Urothelium cell line (cell line): ENCODE measurements at regions not wholly inside any gene's neighbourhood (a gene's known extent, or its start where the extent isn't known, plus 50 kb on each side); places are given as distances from the start of the nearest gene placed in this dataset.
"Not testable (repeated sequence)": the region's sequence is repeated elsewhere in the genome, so short reads cannot be mapped to it uniquely, and the experiment has no call there.

Experiments used
- DNase-seq: peaks from one replicate; pipeline ENCODE4 v3.0.0; 2011; ENCODE audit warnings: low spot score, mixed read lengths
- FAIRE-seq: peaks from 2 replicates; lab custom pipeline; 2011; peaks lifted over from hg19 to GRCh38; lab: Jason Lieb, UNC

DNA sequence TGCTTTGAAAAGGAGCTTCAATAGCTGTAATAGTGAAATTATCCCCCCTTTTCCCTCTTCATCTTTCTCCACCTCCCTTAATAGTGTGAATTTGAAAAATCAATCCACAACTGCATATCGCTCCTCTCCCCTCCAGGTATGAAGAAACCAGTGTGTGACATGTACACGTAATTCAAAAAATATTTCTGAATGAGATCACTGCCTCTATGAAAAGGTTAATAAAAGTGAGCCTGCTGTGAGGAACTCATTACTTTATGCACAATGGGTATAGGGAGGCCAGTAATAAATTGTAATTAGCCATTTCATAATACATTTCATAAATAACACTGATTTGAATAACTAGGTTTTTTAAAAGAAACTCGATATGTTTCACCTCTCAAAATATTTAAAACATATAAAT, 209.0 kb upstream of the KYNU start:
- DNase-seq (peak; percentile 17), FAIRE-seq (no peak)

DNA sequence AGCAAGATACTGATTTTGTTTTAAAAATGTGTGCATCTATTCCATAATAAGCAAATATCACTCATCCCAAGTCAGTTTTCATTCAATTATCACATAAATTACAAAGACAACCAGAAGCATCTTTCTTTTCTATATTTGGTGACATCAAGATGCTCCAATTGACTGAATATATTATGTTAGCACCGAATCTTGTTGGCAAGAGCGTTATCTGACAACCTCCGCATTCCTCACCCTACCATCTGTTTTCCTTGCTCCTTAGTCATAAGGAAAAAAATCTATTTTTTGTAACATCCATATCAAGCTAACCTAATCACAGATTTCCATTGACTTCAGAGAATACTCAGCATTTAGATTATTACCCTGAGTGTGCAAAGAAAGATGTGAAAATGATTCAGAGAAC, 212.2 kb upstream of the KYNU start:
- DNase-seq (no peak), FAIRE-seq (no peak)

DNA sequence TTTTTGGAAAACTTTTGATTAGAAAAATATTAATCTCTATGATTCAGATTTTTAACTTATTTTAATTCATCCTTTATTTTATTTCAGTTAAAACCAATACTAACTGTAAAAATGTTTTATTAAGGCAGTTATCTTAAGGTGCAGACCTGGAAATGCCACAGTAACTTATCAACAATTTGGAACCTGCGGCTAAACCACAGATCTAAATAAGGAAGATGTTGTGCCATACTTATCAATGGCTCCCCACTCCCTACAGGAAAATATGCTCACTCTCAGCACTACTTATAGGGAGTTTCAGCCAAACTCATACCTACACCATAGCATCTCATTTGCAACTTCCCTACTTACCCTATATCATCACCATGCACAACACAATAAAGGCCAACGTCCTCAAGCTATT, 226.9 kb upstream of the KYNU start:
- no peak for FAIRE-seq

DNA sequence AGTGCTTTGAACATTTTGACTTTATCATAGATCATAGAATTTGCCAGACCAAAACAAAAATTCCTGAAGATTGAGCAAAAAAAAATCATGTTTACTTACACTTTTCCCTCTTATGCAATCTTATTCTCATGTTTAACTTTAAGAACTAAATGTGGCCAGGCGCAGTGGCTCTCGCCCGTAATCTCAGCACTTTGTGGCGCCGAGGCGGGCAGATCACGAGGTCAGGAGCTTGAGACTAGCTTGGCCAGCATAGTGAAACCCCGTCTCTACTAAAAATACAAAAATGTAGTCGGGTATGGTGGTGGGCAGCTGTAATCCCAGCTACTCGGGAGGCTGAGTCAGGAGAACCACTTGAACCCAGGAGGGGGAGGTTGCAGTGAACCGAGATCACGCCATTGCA, 227.9 kb upstream of the KYNU start:
- no peak for FAIRE-seq
- no peak for DNase-seq

More for the DNA sequence above, 226.9 kb upstream of the KYNU start:
- no peak for DNase-seq

DNA sequence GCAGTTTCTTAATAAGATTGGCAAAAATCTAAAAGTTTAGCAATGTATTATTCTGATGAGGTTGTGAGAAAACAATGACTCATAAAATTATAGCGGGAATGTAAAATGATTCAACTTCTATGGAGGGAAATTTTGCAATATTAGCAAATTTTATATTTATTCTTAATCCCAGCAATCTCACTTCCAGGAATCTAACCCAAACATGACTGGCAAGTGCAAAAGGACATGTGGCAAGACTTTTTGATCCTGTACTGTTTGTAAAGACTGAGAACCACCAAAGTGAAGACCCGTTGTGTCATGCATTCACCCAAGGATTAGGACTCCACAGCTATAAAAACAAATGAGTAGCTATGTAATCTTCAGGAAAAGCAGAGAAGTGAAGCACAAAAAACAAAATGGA, 234.8 kb upstream of the KYNU start:
- FAIRE-seq (no peak), DNase-seq (no peak)

DNA sequence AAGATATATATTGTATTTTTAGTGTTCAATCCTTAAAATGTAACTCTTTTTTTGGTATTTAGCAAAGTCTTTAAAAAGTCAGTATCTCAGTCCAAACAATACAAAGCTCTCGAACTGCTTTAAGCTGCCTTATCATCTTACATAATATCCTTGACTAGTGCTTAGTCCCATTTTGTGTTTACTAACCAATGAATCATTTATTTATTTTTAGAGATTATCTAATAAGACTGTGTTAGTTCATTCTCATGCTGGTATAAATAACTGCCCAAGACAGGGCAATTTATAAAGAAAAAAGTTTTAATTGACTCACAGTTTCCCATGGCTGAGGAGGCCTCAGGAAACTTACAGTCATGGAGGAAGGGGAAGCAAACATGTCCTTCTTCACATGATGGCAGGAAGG, 248.3 kb upstream of the KYNU start:
- FAIRE-seq (no peak), DNase-seq (no peak)

DNA sequence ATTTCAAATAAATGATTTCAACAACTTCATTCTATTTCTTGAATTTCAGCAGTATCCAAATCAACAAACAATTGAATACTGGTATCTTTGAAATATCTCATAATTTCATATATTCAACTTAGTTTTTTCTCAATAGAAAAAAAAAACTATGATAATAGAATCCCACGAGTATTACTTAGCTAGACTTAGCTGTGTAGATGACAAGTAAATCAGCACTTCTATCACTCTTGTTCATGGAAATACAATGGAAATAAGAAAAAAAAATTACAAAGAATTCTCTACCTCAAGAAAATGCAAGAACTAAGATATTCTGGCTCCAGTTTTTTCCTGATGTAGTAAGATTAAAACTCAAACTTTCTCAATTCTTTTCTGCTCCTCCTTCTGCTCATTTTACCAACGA, 256.2 kb upstream of the KYNU start:
- DNase-seq (no peak), FAIRE-seq (no peak)

DNA sequence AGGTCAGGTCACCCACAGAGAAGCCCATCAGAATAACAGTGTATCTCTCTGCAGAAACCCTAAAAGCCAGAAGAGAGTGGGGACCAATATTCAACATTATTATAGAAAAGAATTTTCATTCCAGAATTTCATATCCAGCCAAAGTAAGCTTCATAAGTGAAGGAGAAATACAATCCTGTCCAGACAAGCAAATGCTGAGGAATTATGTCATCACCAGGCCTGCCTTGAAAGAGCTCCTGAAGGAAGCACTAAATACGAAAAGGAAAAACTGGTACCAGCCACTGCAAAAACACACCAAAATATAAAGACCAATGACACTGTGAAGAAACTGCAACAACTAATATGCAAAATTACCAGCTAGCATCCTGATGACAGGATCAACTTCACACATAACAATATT, 260.0 kb upstream of the KYNU start:
- FAIRE-seq: no peak

DNA sequence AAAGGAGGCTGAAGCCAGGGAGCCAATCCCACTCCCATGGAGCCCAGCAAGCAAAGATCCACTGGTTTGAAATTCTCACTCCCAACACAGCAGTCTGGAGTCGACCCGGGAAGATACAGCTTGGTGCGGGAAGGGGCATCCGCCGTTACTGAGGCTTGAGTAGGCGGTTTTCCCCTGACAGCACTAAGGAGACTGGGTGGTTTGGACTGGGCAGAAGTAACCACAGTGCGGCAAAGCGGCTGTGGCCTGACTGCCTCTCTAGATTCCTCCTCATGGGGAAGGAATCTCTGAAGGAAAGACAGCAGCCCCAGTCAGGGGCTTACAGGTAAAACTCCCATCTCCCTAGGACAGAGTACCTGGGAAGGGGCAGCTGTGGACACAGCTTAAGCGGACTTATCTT, 261.6 kb upstream of the KYNU start:
- FAIRE-seq (no peak), DNase-seq (no peak)

More for the DNA sequence above, 260.0 kb upstream of the KYNU start:
- DNase-seq: no peak

DNA sequence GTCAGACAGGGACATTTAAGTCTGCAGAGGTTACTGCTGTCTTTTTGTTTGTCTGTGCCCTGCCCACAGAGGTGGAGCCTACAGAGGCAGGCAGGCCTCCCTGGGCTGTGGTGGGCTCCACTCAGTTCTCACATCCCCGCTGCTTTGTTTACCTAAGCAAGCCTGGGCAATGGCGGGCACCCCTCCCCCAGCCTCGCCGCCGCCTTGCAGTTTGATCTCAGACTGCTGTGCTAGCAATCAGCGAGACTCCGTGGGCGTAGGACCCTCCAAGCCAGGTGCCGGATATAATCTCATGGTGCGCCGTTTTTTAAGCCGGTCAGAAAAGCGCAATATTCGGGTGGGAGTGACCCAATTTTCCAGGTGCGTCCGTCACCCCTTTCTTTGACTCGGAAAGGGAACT, 264.3 kb upstream of the KYNU start:
- DNase-seq, FAIRE-seq: not testable (repeated sequence)

DNA sequence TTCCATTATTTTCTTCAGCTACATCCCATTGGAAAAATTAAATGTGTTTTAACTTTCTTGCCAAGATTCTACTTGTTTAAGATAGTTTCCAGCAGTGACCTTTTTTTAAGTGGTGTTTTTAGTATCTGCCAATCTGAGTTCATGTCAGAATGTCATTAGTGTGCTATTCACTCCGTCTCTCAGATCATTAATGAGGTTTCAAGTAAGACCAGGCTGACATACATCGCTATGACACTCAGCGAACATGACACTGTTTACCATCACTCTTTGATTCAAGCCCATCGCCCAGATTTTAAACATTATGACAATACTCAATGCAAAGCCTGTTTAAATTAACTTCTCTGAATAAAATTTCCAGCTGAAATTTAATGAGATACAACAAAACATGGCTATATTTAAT, 272.0 kb upstream of the KYNU start:
- DNase-seq: no peak
- FAIRE-seq: no peak

DNA sequence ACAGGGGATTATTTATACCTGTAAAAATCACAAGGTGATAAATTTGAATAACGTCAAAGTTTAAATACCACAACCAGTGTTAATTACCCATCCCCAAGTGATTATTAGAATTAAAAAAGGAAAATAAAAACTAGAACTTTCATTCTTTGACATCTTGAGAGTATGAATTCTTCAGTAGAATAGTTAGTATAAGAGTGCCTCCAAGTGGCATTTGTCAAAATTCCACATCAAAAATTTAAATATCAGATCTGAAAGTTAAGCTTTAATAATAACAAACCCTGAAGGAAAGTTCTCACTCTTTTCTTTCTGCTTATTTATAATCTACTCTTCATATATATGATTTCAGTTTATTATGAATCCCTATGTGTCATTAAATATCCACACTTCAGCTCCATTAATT, 273.7 kb upstream of the KYNU start:
- DNase-seq (no peak), FAIRE-seq (no peak)

DNA sequence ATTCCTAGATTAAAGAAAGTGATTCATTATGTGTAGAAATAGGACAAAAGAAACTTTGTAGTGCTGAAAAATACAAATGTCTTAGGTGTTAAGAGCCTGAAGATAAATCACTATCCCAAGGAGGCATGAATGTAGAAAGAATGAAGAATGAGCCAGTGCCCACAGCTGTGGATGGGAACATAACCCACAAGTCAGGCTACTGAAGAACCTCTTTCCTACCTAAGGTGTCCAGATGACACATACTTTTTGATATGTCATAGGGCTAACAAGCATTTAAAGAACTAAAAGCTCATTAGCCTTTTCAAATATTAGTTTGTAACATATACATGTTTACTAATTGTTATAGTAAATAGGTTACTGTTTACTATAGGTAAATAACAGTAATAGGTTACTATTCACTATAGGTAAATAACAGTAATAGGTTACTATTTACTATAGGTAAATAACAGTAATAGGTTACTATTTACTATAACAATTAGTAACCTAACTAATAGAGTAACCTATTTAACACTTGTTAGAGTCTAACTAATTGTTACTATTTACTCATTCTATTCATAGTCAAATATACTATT, 275.0 kb upstream of the KYNU start:
- DNase-seq (no peak), FAIRE-seq (no peak)

DNA sequence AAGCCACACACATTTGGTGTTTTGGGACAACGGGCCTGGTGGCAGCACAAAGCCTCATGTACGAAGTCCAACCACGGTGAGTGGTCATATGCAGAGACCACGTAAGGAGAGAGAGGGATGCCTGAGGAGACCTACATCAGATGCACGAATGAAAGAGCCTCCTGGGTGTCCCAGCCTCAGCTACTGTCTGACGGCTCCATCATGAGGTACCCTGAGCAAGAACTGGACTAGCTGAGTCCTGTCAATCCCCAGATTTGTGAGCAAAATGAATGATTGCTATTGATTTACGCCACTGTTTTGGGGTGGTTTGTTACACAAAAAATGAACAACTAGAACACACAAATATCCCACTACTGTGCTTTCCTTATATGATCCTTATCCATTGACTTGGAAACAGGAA, 275.7 kb upstream of the KYNU start:
- DNase-seq (no peak), FAIRE-seq (no peak)

DNA sequence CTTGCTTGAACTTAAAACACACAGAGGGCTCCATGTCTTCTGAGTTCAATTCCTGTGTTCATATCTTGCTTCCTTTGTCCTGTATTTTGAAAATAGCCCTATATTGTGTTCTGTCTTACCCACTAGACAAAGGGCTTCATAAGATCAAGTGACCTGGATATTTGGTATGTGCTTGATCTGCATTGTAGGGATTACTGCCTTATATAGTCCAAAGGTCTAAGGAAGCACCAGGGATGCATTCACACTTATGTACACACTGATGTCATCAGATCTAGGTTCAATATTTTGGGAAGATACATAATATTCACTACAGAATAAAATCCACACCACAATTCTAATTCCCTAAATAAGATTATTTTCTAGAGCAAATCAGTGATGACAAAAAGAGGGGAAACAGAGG, 278.0 kb upstream of the KYNU start:
- DNase-seq (no peak), FAIRE-seq (no peak)

DNA sequence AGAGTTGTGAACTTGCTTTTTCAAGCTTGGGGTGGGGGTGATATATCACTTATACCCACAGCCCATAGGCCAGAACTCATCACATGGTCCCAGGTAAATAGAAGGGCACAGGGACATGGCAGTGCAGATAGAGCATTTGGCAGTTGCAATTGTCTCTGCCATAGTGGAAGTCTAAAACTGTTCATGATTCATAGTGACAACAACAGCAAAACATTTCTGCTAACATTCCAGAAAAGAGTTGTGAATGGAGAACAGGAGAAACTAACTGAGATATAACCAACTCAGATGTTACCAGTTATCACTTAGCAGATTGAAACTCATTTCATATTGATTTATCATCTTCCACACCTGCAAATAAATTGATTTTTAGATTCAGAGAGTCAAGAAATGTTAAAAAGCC, 278.6 kb upstream of the KYNU start:
- DNase-seq (no peak), FAIRE-seq (no peak)

DNA sequence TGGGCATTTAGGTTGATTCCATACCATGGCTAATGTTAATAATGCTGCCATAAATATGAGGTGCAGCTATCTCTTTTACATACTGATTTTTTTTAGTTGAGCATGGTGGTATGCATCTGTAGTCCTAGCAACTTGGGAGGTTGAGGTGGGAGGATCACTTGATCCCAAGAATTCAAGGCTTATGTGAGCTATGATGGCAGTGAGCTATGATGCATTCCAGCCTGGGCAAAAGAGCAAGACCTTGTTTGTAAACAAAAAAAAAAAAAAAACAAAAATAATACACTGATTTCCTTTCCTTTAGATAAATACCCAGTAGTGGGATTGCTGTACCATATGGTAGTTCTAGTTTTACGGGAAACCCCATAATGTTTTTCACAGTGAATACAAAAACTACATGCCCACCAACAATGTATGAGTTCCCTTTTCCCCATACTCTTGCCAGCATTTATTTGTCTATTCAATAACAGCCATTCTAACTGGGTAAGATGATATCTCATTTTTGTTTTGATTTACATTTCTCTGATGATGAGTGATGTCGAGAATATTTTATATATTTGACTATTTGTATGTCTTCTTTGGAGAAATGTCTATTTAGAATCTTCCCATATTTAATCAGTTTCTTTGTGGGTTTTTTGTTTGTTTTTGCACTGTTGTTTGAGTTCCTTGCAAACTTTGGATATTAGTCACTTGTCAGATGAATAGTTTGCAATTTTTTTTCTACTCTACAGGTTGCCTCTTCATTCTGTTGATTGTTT, 281.0 kb upstream of the KYNU start:
- no peak for DNase-seq

DNA sequence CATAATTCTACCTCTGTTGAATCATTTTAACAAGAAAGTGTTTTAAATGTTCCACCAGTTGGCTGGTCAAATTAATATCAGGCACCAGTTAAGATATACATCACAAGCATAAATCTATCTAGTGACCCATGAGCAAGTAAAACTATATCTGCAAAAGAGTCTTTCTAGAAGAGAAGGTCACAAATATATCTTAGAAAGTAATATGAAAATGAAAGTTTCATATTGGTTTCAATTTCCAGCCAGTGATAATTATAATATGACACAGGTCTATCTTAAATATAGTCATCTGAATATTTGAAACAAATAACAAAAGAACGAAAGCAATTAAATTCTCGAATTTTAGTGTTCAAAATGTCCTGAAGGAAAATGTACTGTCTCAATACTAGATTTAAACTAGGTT, 282.5 kb upstream of the KYNU start:
- FAIRE-seq (no peak), DNase-seq (no peak)

More for the DNA sequence above, 281.0 kb upstream of the KYNU start:
- no peak for FAIRE-seq

DNA sequence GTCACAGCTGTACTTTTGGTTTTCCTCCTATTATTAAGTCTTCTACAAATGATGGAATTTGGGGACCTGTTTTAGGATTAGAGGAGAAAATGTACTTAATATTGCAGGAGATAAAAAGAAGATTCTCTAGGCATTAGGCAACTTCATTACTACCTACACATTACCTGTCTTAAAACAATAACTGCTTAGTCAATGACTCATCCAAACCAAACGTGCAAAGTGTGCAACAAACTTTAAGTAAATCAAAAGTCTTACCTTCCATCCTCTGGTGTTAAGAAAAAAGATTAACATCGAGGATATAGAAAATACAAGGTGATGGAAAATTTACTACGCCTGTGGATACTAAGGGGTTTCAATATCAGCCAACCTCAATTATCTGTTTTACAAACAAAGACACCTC, 285.3 kb upstream of the KYNU start:
- no peak for FAIRE-seq

DNA sequence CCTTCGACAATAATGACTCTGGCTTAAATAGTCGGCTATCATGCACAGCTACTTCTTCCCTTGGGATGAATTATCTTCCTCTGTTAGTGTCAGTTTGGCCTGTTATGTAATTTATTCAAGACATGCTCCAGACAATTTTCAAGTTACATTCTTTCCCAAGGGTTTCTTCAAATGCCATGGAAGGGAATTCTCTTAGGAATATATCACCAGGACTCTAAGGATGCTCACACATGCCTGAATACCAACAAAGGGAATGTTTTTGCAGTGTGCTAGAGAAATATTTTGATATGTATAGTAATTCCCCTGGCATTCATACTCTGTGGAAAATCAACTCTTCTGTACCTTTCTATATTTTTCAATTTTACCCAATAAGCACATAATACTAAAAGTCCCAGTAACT, 286.0 kb upstream of the KYNU start:
- FAIRE-seq (no peak), DNase-seq (no peak)

More for the DNA sequence above, 285.3 kb upstream of the KYNU start:
- DNase-seq: no peak

DNA sequence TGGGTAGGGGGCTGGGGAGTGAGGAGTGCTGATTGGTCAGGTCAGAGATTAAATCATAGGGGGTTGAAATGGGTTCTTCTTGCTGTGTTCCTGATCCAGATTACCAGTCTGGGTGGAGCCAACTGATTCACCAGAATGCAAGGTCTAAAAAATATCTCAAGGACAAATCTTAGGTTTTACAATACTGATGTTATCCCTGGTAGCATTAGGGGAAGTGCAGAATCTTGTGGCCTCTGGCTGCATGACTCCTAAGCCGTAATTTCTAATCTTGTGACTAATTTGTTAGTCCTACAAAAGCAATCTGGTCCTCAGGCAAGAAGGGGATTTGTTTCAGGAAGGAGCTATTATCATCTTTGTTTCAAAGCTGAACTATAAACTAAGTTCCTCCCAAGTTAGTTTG, 289.2 kb upstream of the KYNU start:
- DNase-seq: no peak
- no peak for FAIRE-seq

DNA sequence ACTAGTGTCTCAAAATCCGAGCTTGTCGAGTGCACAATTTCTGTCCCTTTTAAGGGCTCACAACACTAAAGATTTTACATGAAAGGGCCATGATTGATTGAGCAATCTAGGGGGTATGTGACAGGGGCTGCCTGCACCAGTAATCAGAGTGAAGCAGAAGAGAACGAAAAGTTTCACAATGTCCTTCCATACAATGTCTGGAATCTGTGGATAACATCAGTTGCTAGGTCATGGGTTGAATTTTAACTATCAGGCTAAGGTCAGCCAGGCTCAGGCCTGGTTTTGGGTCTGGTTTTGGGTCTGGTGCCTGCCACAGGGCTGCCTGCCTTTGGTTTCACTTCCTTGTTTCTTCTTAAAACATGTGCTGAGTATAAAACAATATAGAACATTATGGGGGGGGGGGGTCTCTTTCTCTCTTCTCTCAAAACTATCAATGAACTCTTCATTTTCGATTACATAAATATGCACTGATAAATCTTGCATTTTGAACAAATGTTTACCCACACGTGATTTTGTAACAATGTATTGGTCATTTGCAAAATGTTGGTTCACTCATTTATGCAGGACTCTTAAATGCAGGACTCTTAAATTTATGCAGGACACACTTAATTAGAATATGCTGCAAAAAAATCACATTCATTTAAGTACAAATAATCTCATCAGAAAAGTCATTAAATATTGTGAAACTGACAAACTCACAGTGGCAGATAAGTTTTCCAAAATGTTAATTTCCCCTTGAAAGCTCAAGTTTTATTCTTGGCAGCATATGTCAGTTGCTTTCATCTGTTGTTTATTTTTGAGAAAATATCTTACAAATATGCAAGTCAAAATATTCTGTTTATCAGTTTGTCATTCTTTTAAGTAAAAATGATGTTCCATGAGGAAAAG, 290.5 kb upstream of the KYNU start:
- FAIRE-seq (no peak), DNase-seq (no peak)
